CD4-positive, alpha-beta T cell treated with Interferon gamma for 1 hour (primary cell): ENCODE measurements at regions not wholly inside any gene's neighbourhood (a gene's known extent, or its start where the extent isn't known, plus 50 kb on each side); places are given as distances from the start of the nearest gene placed in this dataset.
"Not testable (repeated sequence)": the region's sequence is repeated elsewhere in the genome, so short reads cannot be mapped to it uniquely, and the experiment has no call there.

Source experiments
- DNase-seq: peaks from one replicate; pipeline ENCODE4 v3.0.0-alpha.2; 2020

DNA sequence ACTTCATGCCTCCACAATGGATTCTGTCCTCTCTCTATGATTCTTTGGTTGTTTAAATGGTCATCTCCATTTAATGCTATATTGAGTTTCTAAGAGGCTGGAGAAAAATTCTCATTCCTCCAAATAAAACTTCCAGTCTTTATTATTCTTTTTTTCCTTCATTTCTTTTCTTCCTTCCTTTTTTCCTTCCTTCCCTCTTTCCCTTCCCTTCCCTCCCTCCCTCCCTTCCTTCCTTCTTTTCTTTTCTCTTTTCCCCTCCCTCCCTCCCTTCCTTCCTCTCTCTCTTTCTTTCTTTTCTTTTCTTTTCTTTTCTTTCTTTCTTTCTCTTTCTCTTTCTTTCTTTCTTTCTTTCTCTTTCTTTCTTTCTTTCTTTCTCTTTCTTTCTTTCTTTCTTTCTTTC, 386.1 kb upstream of the PROX1 start:
- DNase-seq: not testable (repeated sequence)

DNA sequence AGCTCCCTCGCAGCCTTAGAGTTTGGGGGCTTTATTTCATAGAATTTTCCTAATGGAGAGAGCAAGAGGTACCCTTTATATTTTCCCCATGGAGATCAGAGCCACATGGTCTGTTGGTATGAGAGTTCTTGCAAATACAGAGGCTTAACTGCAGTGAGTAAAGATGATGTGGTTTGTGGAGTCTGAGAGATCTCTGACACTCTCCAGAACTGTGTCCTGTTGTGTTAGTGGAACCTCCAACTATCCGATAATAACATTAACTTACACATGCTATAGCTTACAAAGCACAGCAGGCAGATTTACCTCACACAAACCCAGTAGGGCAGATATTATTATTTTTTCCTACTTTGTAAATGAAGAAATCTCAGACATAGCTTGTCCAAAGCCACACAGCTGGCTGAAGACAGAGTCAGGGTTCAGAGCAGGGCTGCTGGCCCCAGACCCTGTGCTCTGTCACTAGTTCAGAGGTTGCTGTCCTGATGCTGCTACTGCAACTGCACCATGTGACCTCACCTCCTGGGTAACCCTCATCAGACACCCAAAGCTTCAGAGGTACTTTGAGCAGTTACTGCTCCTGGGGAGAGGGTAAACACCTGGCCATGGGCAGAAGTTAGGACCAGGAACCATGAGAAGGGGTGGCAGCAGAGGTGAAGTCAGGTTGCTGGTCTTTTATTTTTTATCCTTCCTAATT, 384.8 kb upstream of the PROX1 start:
- no peak for DNase-seq

DNA sequence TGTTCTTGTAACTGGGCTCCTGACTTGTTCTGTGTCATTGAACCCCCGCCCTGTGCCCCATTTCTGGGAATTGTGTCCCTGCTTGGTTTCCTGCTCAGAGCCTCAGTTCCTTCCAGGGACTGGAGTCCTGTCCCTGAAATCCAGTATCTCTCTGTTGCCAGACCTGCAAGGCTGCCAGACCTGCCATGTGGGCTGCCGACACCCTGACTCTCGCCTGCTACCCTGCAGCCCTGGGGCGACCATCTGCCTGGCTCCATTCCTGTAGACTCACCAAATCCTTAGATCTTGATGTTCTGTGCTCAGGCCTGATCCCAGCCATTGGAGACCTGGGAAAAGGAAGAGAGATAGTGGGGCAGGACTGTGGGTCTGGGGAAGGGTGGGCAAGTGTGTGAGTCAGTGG, 383.3 kb upstream of the PROX1 start:
- DNase-seq: no peak

DNA sequence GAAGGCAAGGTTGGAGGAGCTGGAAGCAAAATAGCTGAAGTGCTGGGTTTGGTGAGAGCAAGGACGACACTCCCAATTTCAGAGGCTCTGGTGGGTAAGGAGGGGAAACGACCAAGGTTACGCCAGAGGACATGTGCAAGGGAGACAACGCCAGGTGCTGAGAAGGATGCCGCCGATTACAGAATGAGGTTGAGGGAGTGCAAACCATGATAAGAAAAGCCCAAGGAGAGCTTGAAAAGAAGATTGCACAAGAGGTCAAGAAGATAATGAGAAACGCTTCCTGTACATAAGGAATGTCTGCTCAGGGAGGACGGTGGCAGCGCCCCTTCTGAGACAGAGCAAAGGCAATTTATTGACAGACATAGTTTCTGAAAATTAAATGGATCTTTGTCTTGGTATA, 382.0 kb upstream of the PROX1 start:
- no peak for DNase-seq

DNA sequence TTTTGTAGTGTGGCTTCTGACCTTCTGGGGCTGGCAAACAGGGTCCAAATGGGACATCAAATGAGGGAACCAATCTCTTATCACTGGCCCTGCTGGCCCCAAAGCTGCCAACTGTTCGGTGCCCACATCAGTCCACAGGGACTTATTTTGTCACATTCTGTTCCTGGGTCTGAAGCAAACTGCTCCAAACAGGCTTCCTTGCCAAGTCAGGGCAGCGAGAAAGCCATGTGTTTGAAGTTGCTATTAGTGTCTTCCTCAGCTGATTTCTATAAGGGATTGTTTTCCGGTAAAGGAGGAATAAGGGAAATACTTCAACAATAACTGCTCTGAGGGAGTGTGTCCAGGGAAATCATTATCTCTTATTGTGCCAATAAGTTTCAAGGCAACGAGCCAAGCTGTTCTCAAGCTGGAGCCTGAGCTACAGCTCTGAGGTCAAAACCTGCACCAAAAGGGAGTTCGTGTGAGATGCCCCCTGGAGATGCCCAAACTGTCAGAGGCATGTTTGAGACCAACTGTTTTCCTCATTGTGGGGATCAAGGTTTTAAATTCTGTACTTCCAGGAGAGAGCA, 381.4 kb upstream of the PROX1 start:
- no peak for DNase-seq

DNA sequence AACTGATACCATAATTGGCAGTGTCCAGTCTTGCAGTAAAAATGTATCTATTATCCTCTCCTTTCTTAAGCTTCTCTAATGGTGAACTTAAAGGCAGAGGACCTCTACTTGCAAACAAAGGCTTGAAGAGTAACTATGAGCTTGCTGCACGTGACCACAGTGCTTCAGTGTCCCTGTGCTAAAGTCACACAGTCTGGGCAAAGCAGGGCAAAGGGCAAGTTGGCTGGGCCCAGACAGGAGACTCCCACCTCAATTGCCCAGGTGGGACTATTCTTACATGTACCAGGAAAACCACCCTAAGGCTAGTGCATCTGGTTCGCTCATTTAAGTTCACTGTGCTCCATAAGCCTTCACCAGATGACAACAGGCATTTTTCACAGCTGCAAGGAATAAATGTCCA, 374.2 kb upstream of the PROX1 start:
- DNase-seq: no peak

DNA sequence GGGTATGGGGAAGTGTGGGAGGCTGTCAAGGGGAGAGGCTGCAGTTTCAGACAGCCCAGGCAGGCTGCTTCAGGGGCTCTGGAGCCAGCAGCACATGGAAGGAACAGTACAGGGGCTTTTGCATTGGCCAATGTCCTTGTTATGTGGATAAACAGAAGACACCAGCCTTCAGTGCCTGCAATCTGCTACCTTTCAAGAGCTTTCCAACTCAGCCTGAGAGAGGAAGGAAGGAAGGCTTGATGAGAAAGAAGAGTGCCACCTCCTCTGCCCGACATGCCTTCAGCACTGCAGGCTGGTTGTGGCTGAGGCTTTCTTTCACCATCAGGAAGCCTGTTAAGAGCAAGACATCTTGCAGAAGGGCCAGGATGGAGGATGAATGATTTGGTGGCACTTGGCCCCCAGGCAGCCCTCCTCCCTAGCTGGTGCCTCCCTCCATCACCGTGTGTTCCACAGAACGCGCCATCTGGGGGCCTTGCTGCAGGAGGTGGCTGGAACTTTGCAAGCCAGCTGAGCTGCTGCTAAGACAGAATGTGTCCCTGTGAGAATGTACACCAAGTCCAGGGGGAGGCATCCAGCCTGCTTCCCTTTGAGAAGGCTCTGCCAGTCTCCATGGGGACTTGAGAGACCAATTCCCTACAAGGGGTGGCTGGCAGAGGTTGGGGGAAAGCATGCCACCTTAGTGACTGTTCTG, 372.4 kb upstream of the PROX1 start:
- DNase-seq: no peak

DNA sequence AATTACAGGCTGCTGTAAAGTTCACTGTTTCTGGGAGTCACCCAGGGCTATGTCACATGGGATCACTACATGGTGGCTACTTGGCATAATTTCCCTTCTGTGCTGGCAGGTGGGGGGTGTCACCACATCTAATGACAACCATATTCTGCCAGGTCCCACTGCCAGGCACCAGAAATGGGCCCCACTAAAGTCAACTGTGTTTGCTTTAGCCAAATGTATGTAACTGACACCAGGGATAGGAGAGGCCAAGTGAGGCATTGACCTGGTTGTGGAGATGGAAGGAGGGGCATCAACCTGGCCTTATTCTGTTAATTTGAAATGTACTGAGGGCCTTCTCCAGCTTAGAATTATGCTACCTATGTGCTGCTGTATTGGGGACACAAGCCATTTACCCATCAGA, 370.6 kb upstream of the PROX1 start:
- no peak for DNase-seq

DNA sequence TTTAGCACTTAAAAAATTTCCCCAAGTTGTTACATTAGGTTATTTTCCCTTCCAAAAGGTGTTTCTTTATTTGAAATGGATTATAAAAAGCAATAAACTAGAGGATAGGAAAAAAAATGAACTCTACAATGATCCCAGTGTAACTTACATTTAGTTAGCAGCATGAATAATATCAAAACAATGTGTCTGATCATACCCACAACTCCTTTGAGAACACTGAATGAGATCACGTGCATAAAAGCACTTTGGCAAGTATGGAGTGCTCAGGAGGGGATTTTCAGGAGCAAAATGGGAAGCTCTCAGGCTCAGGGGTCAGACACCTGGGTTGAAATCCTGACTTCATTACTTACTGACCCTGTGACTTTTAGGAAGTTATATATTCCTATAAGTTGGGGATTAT, 369.7 kb upstream of the PROX1 start:
- DNase-seq: no peak

DNA sequence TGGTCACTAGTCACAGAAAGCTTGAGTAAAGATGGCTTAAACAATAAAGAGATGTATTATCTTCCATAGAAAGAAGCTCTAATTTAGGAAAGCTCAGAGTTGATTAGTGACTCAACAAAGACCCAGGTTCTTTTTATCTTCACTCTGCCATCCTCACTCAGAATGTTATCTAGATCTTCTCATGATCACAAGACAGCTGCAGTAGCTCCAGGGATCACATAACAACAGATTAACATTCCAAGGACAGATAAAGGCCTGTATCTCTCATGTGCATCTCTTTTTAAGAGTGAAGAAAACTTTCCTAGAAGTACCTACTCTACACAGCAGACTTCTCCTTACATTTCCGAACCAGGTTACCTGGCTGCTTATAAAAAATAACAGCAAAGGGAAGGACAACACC, 368.7 kb upstream of the PROX1 start:
- no peak for DNase-seq

DNA sequence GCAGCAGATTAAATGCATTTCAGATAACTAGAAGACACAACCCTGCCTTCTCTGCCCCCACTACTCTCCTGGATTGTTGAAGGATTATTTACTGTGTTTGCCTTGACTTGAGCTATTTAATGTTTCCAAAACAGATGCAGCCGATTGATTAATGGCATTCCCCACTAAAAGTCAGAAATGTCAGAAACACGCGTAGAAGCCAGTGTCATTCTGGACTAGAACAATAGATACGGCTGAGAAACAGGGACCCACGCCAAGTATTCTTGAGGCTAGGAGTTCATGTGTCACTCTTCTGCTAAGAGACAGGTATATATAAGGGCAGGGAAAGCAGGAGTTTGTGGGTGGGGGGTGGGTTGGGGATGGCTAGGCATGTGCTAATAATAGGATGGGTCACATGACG, 366.7 kb upstream of the PROX1 start:
- DNase-seq: no peak

DNA sequence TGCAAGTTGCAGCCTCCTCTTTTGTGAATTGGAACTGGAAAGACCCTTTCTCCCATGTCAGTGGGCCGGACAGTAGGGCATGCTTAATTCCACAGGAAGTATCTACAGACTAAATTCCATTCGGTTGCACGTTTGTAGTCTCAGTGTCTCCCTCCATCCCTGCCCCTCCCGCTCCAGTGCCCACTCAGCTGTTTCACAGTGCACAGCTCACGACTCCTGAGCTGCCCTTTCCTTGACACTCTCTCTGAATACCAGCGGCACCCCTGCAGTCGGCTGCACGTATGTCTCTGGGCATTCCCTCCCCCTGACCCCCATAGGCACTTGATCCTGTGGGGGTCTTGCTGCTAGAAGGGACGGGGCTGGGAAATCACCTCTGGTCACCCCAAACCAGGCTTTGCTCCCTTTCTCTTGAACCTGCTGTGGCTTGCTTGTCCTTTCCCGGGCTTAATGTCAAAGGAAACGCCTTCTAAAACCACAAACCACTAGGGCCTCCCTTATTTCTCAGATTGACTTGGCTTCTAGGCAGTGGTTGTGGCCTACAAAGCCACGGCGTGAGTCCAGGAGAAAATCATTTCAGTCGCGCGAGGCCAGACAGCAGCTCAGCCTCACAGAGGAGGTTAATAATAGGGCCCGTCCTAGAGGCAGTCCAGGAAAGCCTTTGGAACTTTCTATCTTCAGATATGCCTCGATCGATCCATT, 365.3 kb upstream of the PROX1 start:
- DNase-seq: no peak

DNA sequence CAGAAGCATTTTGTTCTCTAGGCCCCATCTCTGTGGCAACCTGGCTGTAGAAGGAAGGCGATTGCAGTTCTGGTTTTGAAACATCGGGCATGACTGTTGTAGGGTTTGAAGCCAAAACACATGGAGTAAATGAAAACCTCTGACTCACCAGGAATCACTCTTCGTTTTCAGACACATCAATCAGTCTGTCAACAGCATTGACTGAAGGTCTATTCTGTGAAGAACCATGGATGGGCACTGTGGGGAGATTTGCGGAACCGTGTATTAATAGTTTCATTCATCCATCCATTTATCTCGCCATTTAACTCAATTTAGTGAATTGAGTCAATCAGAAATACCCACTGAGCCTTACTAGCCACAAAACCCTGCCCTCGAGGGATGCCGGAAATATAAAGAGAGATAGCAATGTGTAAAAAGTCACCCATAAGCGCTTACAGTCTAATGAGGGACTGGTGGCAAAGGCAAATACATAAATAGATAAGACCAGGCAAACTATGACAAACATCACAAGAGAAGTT, 364.6 kb upstream of the PROX1 start:
- DNase-seq: no peak

DNA sequence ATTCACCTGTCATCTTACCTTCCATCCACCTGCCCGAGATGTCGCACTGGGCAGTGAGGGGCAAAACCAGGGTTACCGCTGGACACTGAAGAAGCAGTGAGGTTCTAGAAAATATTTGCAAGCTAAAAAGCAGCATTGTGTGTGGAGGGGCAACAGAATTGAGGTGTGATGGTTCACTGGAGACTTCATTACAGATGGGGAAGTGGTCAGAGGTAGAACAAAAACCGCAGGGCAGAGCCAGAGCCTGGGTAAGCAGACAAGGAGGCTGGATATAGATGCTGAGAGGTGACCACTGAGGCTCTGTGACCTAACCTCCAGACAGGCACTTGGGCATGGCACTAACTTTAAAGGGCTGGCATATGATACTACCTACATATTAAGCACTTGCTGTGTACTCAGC, 363.9 kb upstream of the PROX1 start:
- DNase-seq: no peak

DNA sequence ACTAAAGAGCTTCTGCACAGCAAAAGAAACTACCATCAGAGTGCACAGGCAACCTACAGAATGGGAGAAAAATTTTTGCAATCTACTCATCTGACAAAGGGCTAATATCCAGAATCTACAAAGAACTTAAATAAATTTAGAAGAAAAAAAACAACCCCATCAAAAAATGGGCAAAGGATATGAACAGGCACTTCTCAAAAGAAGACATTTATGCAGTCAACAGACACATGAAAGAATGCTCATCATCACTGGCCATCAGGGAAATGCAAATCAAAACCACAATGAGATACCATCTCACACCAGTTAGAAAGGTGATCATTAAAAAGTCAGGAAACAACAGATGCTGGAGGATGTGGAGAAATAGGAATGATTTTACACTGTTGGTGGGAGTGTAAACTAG, 351.0 kb upstream of the PROX1 start:
- DNase-seq: not testable (repeated sequence)

DNA sequence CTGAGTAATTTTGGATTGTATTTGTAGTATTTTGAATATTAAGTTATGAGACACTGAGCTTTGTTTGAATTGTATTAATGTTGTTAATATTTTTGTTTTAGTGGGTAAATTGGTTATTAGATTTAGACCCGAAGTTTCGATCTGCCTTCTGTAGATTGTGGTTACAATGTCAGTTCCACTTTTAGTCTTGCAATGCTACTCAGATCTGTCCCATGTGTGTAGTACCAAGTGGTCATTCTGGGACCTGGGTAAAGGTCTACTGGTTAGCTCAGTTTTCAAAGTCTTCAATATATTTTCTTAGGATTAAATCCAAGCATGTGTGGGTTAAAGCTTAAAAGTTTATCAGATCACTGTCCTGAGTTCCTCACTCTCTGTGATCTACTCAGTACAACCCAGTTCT, 346.5 kb upstream of the PROX1 start:
- no peak for DNase-seq

DNA sequence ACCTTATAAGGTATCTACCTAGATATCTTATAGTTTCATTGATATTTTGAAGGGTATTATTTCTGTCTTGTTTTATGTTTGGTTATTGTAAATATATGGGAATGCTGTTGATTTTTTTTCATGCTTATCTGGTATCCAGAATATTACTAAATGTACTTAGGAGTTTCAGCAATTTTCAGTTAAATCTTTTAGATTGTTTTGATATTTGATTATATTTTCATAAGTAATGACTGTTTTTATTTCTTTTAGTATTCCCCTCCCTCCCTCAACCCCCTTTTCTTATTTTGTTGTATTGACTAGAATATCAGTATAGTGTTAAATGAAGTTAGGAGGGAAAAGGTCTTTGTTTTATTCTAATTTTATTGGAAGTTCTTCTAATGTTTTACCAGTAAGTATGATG, 344.4 kb upstream of the PROX1 start:
- DNase-seq: no peak

DNA sequence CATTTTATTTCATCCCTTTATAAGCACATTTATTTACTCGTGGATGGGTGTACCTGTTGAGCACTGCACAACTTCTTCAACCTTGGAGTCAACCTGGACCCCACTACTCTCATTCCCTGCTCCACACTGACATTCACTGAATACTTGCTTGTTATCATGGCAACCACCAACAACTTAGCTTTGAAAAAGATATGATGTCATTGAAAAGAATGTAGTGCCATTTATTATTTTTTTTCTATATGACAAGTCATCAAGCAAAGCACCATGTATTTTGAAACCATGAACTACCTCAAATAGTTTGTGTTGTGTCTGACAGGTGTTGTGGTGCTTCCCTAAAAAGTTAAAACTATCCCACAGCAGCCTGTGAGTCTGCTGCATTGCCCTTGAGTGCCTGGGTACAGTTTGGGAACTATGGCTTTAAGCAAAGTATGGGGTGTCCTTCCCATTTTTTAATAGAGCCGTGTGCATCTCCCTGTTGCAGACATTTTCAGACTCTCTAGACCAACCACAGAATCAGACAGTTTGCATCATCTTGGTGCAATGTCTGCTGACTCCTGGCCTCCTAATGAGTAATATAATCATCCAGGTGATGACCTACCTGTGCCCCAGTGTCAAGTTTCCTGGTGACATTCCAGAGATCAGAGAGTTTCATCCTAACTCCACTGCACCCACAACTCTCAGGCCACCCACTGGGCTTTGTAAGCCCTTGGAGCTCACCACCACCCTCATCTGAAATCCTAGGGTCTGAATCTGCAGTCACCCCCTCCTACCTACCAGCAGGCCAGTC, 339.7 kb upstream of the PROX1 start:
- no peak for DNase-seq

DNA sequence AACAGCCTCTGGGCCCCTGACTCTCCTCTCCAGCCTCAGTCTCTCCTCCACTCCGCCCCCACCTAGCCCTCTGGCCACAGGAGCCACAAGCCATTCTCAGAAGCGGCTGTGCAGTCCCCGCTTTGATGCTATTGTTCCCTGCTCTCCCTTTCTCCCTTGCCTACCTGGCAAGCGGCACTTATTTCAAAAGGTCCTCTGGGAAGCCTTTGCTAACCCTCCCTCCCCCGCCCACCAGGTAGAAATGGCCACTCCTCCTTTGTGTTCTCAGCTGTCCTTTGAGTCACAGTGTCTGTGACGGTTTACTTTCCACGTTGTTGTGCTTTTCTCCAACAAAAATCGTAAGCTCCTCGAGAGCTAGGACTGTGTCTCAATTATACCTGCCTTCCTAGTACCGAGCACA, 338.4 kb upstream of the PROX1 start:
- DNase-seq: no peak

DNA sequence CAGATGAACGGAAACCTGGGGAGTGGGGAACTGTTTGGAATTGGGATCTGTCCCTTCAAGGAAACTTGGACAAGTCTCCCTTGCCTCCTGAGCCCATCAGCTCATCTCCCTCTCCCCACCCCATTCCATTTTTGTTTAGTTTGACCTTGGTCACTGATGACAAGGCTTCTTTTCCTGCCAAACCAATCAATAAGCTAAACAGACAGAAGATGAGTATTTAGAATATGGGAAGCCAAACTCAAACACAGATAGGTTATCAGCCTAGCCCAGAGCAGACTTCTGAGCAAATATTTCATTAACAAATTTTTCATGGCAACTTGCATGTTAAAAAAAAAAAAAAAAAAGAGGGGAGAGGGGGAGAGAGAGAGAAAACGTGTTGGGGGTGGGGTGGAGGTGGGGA, 337.2 kb upstream of the PROX1 start:
- no peak for DNase-seq

DNA sequence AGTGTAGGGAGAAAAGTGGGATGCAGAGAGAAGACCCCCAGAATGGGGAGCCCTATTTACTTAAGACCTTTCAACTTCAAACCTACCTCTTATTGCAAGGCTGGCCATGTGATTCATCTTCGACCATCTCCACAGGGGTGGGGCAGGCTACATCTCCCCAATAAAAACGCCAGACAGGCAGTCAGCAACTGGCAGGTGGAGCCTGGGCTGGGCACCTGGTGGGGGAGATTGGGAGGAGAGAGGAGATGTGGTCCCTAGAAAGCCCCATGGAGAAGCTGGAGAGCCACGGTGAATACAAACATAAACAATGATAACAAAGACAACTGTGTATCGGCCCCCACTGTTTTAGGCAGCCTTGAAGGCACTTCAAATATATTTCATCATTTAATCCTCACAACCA, 336.7 kb upstream of the PROX1 start:
- DNase-seq: no peak

DNA sequence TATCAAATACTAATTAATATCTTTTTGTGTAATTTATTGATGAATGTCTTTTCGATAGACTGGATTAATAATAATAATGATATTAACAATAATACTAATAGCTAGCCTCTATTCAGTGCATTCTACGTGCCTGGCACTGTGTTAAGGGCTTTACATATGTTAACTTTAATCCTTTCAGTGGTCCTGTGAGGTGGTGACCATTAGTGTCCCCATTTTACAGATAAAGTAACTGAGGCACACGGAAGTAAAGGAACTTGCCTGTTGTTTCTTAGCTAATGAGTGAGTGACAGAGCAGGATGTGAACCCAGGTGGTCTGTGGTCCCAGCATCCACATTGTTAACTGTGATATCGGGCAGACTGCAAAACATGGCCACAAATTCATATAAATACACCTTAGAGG, 335.7 kb upstream of the PROX1 start:
- no peak for DNase-seq

DNA sequence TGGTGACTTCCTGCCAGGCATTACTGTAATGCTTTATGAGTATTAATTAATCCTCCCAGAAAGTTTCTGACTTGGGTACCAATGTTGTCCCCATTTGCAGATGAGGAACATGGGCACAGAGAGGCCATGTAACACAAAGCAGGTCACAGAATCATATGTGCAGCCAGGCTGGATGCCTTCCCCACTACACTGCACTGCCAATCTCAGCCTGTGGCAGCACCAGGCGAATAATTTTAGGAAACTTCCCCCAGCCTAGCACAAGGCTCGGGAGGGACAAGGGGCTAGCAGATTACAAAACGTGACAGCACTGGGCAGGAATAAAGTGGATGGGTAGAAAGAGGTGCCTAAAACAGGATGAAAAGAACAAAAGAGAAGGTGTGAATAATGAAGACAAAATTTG, 331.7 kb upstream of the PROX1 start:
- no peak for DNase-seq
